A549 (cell line): ENCODE measurements at regions not wholly inside any gene's neighbourhood (a gene's known extent, or its start where the extent isn't known, plus 50 kb on each side); places are given as distances from the start of the nearest gene placed in this dataset.

ENCODE experiments used
- CTCF ChIP-seq: fragments of >200 bp; sonication (Bioruptor Twin); formaldehyde crosslinking; IDR thresholded peaks from 3 replicates; pipeline ENCODE4 v1.5.1; 2016
- MAFK ChIP-seq: fragments of 450-650 bp; IDR thresholded peaks from 2 replicates; pipeline ENCODE4 v1.6.1; 2014; ENCODE audit not compliant: partially characterized antibody
- MYC ChIP-seq: IDR thresholded peaks from 2 replicates; pipeline ENCODE4 v1.6.1; 2012; ENCODE audit warnings: mild to moderate bottlenecking, inconsistent platforms, low read length, improper control_type of control experiment, borderline replicate concordance
- RAD21 ChIP-seq, 2 experiments: fragments of >200 bp in 1 of 2; sonication (Bioruptor Twin) in 1 of 2; formaldehyde crosslinking in 1 of 2; IDR thresholded peaks in 1 of 2; conservative IDR thresholded peaks in 1 of 2; 2 replicates in 1 of 2; 3 replicates in 1 of 2; pipeline ENCODE4 v1.6.1; 2012 to 2018; ENCODE audit warnings: inconsistent platforms in 1 of 2
- TP53 ChIP-seq: fragments of 250-450 bp; sonication (Bioruptor Pico); IDR thresholded peaks from 2 replicates; pipeline ENCODE4 v1.5.0; 2021; ENCODE audit warnings: mild to moderate bottlenecking, moderate library complexity
- ZFP36 ChIP-seq: fragments of 450-650 bp; IDR thresholded peaks from 2 replicates; pipeline ENCODE4 v1.6.1; 2014; ENCODE audit warnings: borderline replicate concordance; ENCODE audit not compliant: partially characterized antibody

GRCh38 chr20:47851774-47852173, 66.5 kb upstream of the SULF2 start:
- TF ChIP-seq TP53 (CRISPR knock-in tag) (no peak), MYC (no peak), ZFP36 (no peak), MAFK (no peak), CTCF (no peak), RAD21 (conservative IDR thresholded peaks at IDR 0.05 in 1 of 2, IDR thresholded peaks at IDR 0.05 in 1 of 2) (no peak)
